Peyer's patch (tissue), 4 donors: ENCODE measurements at regions not wholly inside any gene's neighbourhood (a gene's known extent, or its start where the extent isn't known, plus 50 kb on each side); places are given as distances from the start of the nearest gene placed in this dataset.

Source experiments
- DNase-seq, 3 donors: peaks; one replicate each; pipeline ENCODE4 v3.0.0-alpha.2; 2017 to 2019
- H3K27ac ChIP-seq, 4 donors: fragments of 200-600 bp; sonication (generic); one replicate each; pipeline ENCODE4 v1.5.1; 2016 to 2019
- H3K27me3 ChIP-seq, 2 donors: fragments of 200-600 bp; sonication (generic); one replicate each; pipeline ENCODE4 v1.5.1; 2019
- H3K36me3 ChIP-seq, 3 donors: fragments of 200-600 bp; sonication (generic); one replicate each; pipeline ENCODE4 v1.5.1; 2016 to 2019
- H3K4me1 ChIP-seq, 4 donors: fragments of 200-600 bp; sonication (generic); one replicate each; pipeline ENCODE4 v1.5.1; 2016 to 2019
- H3K4me3 ChIP-seq, 4 donors: fragments of 200-600 bp; sonication (generic); 1 replicate in 3 of 4; 2 replicates in 1 of 4; pipeline ENCODE4 v1.5.1; 2016 to 2019; ENCODE audit warnings: mild to moderate bottlenecking in 1 of 4
- H3K9me3 ChIP-seq, 4 donors: fragments of 200-600 bp; sonication (generic); one replicate each; pipeline ENCODE4 v1.5.1; 2016 to 2019; ENCODE audit warnings: mild to moderate bottlenecking in 1 of 4
- CTCF ChIP-seq, 6 experiments: fragments of 450-650 bp in 4 of 6; fragments of 200-600 bp in 2 of 6; sonication (generic) in 1 of 6; IDR thresholded peaks; one replicate each; pipeline ENCODE4 v1.5.1; 2017 to 2019; ENCODE audit warnings: antibody characterized with exemption in 6 of 6, mild to moderate bottlenecking in 3 of 6, moderate library complexity in 1 of 6
- POLR2A ChIP-seq, 2 donors: fragments of 450-650 bp; IDR thresholded peaks; one replicate each; pipeline ENCODE4 v1.5.1; 2017; ENCODE audit warnings: antibody characterized with exemption in 2 of 2, mild to moderate bottlenecking in 2 of 2, moderate library complexity in 2 of 2

DNA sequence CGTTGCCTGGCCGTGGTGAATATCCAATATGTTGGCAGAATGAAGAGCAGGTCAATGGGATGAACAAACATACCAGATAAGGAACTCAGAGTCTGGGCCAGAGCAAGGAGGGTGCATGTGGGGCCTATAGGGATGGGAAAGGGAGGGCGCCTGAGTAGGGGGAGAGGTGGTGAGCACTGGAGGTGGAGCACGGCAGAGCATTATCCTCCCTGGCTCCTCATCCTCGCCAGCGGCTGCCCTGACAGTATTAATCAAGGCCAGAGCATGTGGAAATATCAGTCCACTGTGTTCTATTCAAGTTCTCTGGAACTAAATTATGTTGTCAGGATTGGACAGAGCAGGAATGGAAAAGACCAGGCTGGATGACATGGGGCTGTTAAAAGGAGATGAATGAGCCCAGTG, 254.8 kb upstream of the ZMIZ1 start:
- Histone ChIP-seq H3K4me1 (no peaks in the 10 kb centered on the region), H3K27me3 (no peaks in the 10 kb centered on the region)
- TF ChIP-seq POLR2A (IDR thresholded peaks at IDR 0.05): no peak
- TF ChIP-seq CTCF (IDR thresholded peaks at IDR 0.05): no peak

DNA sequence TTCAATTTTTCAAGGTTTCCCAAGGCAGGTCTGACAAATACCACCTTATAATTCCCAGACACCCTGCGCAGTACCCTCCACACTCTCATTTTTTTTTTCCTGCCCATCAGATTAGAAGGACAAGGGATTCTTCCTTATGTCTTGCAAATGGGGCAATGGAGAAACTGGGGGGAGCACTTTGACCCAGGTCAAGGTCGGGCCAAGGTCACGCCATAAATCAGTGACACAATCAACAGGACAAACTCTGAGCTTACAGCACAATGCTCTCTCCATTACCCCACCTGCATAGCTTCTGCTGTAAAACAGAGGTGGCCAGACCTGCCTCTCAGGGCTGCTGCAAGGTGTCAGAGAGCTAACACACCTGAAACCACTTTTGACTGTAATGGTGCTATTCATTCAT, 254.4 kb upstream of the ZMIZ1 start:
- Histone ChIP-seq H3K4me3 (no peak overlapping the region), H3K27ac (no peak overlapping the region), H3K27me3 (no peaks in the 10 kb centered on the region), H3K36me3 (no peaks in the 10 kb centered on the region), H3K4me1 (no peaks in the 10 kb centered on the region), H3K9me3 (no peaks in the 10 kb centered on the region)
- no peak for TF ChIP-seq POLR2A (IDR thresholded peaks at IDR 0.05)
- TF ChIP-seq CTCF (IDR thresholded peaks at IDR 0.05): no peak
- DNase-seq: no peak

More for the DNA sequence above, 254.8 kb upstream of the ZMIZ1 start:
- H3K27ac ChIP-seq: no peak overlapping the region
- H3K4me3 ChIP-seq: no peak overlapping the region
- DNase-seq: no peak
- no peaks in the 10 kb centered on the region for H3K9me3 ChIP-seq
- H3K36me3 ChIP-seq: no peaks in the 10 kb centered on the region

DNA sequence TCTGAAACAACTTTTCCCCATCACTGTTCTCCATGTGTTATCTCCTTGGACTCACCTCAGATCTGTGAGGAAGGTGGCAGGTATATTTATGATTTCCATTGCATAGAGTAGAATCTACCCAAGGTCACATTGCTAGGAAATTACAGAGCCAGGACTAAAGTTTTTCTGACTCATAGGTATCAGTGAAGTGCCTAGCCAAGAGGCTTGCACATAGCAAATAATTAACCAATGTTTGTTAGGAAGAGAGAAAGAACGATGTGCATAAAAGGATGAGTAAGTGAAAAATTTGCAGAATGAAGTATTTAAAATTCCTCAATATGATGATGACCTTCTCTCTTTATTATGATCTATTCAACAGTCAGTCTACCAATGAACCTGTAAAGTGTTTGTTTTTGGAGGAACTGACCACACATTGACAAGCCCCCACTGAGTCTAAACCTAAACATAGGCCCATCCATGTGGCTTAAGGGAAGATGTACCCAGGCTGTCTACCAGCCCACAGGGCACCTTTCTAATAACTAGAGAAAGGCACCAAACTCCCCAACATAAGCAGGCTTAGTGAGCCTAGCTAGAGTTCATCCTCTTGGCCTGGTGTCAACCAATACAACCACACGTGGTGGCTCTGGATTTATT, 252.9 kb upstream of the ZMIZ1 start:
- DNase-seq: no peak
- H3K27ac ChIP-seq: no peak overlapping the region
- TF ChIP-seq CTCF (IDR thresholded peaks at IDR 0.05): no peak
- TF ChIP-seq POLR2A (IDR thresholded peaks at IDR 0.05): no peak

DNA sequence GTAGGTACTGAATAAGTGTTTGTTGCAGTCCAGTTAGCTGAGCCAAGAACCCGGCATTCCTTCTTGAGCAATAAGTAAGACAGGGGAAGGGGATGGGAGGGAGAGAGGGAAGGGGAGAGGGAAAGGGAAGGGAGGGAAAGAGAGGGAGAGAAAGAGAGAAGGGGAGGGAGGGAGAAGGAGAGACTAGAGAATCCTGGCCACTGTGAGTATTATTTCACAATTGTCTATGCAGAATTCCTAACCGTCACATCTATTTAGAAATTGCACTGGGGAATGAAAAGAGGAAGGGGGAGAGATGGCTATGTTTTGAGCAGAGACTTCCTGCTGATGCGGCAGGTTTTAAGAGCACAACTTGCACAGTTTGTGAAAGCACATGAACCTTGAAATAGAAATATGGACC, 251.4 kb upstream of the ZMIZ1 start:
- Histone ChIP-seq H3K4me3 (no peak overlapping the region), H3K4me1 (no peaks in the 10 kb centered on the region), H3K9me3 (no peaks in the 10 kb centered on the region), H3K36me3 (no peaks in the 10 kb centered on the region), H3K27me3 (no peaks in the 10 kb centered on the region), H3K27ac (no peak overlapping the region)
- DNase-seq: no peak
- TF ChIP-seq POLR2A (IDR thresholded peaks at IDR 0.05) (no peak), CTCF (IDR thresholded peaks at IDR 0.05) (no peak)

More for the DNA sequence above, 252.9 kb upstream of the ZMIZ1 start:
- Histone ChIP-seq H3K36me3 (no peaks in the 10 kb centered on the region), H3K27me3 (no peaks in the 10 kb centered on the region), H3K4me1 (no peaks in the 10 kb centered on the region), H3K4me3 (no peak overlapping the region), H3K9me3 (no peaks in the 10 kb centered on the region)

DNA sequence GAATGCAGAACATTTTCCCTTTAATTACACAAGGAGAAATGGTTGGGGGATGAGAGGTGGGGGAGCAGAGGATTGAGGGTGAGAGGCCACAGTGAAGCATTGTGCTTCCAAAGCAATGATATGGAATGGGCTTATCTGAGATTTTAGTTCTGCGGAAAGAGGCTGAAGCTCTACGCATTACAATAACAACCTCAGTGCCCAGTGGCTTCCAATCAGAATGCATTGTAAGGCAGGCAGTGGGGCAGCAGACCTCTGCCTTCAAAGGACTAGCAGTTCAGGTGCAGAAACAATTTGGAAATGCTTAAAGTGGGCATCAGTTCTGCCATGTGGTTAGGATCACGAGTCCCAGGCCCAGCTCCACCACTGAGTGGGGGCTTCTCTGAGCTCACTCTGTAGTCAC, 251.0 kb upstream of the ZMIZ1 start:
- Histone ChIP-seq H3K4me1 (no peaks in the 10 kb centered on the region), H3K27me3 (no peaks in the 10 kb centered on the region), H3K4me3 (no peak overlapping the region), H3K36me3 (no peaks in the 10 kb centered on the region), H3K9me3 (no peaks in the 10 kb centered on the region), H3K27ac (no peak overlapping the region)
- DNase-seq: no peak
- no peak for TF ChIP-seq POLR2A (IDR thresholded peaks at IDR 0.05)
- TF ChIP-seq CTCF (IDR thresholded peaks at IDR 0.05): no peak
